Testis (tissue), 2 donors: ENCODE measurements at regions not wholly inside any gene's neighbourhood (a gene's known extent, or its start where the extent isn't known, plus 50 kb on each side); places are given as distances from the start of the nearest gene placed in this dataset.

Source experiments
- CTCF ChIP-seq, 3 experiments: fragments of 450-650 bp in 2 of 3; fragments of 200-600 bp in 1 of 3; sonication (generic) in 1 of 3; IDR thresholded peaks; one replicate each; pipeline ENCODE4 v1.5.1; 2016 to 2019; ENCODE audit warnings: antibody characterized with exemption in 3 of 3, mild to moderate bottlenecking in 2 of 3, moderate library complexity in 1 of 3
- POLR2A ChIP-seq: fragments of 450-650 bp; IDR thresholded peaks from one replicate; pipeline ENCODE4 v1.6.1; 2017; ENCODE audit warnings: antibody characterized with exemption, mild to moderate bottlenecking, moderate library complexity

- no peak for TF ChIP-seq CTCF (IDR thresholded peaks at IDR 0.05)
- TF ChIP-seq POLR2A: no peak
These were observed 534.4 kb upstream of the EPHA5 start for GRCh38 chr4:66204534-66205247.
